HG03097 (cell line): ENCODE measurements at regions not wholly inside any gene's neighbourhood (a gene's known extent, or its start where the extent isn't known, plus 50 kb on each side); places are given as distances from the start of the nearest gene placed in this dataset.
"Not testable (repeated sequence)": the region's sequence is repeated elsewhere in the genome, so short reads cannot be mapped to it uniquely, and the experiment has no call there.

Source experiments
- ATAC-seq: cut with Tn5 transposase; IDR thresholded peaks from one replicate; pipeline ENCODE4 v1.9.1; 2021; ENCODE audit not compliant: unreplicated experiment, low FRiP score

DNA sequence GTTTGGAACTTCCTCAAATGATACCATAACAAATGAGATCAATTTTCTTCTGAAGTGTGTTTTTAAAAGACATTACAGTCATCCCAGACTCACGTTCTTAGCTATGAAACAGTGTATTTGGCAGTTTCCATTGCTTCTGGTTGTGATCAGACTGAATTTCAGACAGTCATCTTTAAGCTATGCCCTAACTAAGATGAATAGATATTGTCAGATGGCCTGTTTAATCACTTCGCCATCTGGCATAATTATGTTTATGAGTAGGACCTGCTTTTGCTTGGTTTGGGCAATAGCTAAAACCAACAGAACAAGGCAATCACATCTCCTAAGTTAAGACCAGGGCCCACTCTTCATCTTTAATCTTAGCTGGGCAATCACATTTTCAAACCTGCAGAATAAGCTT, 313.1 kb downstream of the SV2B start:
- no peak for ATAC-seq

- ATAC-seq = no peak
Observed at GRCh38 chr15:91414124-91414523, 314.1 kb downstream of the SV2B start.

GRCh38 chr15:91415258-91415657, 315.2 kb downstream of the SV2B start:
- ATAC-seq = not testable (repeated sequence)

- ATAC-seq = no peak
Observed at GRCh38 chr15:91420689-91421088, 320.6 kb downstream of the SV2B start.

- no peak for ATAC-seq
Observed at GRCh38 chr15:91422797-91423196, 322.7 kb downstream of the SV2B start.

- ATAC-seq = no peak
Observed at GRCh38 chr15:91424001-91424400, 323.9 kb downstream of the SV2B start.

DNA sequence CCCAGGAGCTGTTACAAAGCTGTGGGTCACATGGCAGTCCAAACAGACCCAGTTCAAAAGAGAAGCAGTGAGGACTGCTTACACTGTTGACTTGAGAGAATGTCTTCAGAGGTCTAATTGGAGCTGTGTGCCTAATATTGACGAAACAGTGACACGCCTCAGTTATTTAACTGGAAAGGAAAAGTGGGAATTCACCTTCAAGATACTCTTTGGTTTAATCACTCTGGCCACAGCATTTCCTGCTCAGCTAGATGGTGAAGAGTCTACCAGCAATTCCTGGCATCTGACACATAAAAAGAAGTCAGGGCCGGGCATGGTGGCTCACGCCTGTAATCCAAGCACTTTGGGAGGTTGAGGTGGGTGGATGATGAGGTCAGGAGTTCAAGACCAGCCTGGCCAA, 326.4 kb downstream of the SV2B start:
- no peak for ATAC-seq

DNA sequence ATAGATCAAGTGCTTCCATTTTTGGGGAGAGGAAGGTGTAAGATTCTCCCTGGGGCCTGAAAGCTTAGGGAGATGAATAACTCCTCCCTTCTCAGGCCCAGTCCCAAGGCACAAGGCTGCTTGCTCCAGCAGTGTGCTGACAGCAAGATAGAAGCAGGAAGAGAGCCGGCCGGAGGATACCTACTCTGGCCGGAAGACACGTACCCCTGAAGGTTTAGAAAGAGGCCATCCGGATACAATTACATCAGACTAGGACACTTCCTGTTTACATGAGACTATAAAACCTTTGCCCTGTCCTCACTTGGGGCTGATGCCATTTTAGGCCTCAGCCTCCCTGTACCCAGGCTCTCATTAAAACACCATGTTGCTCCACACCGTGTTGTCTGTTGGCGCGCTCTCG, 329.9 kb downstream of the SV2B start:
- no peak for ATAC-seq

GRCh38 chr15:91431041-91431715, 331.1 kb downstream of the SV2B start:
- ATAC-seq = no peak

DNA sequence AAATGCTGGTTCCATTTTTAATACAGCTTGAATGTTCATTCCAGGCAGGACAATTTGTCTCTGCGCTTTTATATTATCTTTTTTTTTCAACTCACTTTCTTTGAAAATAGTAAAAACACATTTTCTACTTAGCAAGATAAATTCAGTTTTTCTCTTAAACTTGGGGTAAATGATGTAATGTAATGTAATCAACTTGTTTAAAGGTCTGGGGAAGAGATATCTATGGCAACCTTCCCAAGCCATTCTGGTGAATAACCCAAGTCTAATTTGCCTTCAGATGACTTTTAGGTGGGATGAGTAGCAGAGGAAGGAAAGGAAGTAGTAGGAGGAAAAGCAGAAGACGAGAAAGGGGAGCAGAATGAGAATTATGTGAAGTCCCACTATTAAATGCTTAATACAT, 335.1 kb downstream of the SV2B start:
- no peak for ATAC-seq

GRCh38 chr15:91444656-91445055, 344.6 kb downstream of the SV2B start:
- ATAC-seq = no peak

DNA sequence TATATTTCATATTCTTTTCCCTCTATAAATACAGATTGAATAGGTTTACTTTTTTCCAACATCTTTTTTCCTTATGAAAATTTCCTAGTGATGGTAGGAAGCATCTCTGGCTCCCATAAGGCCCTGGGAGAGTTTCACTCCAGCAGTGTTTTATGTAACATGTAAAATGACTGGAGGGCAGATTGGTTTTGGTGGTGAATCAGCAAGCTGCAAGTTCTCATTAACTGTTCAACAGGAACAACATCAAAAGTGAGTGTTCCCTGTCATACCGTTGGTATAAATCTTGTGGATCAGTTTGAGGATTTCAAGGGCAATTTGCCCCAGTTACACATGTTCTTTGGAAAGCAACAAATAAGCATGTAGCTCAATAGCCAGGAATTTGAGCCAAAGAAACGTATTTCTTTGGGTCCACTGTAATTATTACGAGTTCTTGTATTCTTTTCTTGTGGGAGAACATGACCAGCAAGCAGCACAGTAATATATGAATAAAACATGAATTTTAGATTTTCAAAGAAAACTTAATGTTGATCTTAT, 345.7 kb downstream of the SV2B start:
- no peak for ATAC-seq

DNA sequence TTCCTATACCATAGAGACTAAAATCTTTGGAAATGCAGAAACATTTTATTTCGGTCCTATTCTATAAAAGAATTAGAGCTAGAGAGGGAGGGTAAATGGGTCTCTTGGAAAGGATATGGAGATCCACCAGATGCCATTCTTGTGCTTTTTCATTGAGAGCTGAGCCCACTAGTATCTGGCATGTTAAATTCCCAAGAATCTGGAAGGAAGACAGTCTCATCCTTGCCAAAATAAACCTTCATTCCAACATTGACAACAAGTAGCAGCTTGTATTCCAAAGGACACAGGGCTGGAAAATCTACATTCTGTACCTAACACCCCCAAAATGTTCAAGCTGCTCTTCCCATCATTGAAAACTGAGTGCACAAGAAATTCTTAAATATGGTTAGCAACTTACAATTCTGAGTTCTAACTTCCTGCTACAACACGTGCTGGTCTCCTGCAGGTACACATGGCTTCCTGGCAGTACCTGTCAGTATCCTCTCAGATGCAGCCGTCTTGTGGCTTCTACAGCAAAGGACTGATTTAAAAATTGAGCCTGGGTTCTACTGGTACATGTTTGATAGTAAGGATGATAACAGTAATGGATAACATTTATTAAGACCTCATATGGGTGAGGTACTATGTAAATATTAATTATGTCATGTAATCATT, 348.1 kb downstream of the SV2B start:
- ATAC-seq = no peak

GRCh38 chr15:91453376-91453775, 353.3 kb downstream of the SV2B start:
- not testable (repeated sequence) for ATAC-seq

DNA sequence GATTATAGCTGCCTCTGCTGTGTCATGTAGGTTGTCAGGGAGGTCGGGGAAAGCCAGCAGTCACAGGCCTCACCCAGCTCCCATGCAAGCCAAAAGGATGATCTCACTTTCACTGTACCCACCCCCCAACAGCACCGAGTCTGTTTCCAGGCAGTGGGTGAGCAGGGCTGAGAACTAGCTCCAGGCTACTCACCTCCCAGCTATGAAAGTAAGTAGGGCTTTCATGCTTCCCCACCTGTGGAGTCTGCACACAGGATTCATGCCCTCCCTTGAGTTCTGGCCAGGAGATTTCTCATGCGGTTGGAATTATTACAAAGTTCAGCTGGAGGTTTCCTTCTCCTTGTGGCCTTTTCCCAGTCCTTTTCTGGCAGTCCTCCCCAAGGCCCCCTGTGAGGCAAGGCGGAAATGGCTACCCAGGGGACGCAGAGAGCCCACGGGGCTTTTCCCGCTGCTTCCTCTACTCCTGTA, 356.2 kb downstream of the SV2B start:
- no peak for ATAC-seq

DNA sequence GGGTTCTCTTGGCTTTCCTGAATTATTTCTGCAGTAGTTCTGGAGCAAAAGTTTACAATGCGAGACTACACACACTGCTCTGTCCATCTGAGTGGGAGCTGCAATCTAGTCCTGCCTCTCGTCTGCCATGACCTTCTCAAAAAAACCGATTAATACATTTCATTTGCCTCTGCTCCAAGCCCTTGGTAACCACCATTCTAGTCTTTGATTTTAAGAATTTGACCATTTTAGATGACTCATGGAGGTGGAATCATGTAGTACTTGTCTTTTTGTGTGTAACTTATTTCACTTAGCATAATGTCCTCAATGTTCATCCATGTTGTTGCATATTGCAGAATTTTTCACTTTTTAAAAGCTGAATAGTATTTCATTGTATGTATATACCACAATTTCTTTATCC, 356.9 kb downstream of the SV2B start:
- no peak for ATAC-seq

DNA sequence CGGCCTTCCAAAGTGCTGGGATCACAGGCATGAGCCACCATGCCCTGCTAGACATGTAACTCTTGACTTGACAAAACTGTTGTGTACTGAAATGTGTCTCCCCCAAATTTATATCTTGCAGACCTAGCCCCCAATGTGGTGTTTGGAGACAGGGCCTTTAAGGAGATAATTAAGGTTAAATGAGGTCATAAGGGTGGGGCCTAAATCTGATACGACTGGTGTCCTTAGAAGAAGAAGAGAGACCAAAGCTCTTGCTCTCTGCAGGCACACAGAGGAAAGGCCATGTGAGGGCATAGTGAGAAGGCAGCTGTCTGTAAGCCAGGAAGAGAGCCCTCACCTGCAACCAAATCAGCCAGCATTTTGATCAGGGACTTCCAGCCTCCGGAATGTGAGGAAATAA, 361.3 kb downstream of the SV2B start:
- no peak for ATAC-seq

- ATAC-seq = no peak
Observed at GRCh38 chr15:91465086-91465485, 365.0 kb downstream of the SV2B start.

GRCh38 chr15:91465696-91466095, 365.6 kb downstream of the SV2B start:
- ATAC-seq = no peak

DNA sequence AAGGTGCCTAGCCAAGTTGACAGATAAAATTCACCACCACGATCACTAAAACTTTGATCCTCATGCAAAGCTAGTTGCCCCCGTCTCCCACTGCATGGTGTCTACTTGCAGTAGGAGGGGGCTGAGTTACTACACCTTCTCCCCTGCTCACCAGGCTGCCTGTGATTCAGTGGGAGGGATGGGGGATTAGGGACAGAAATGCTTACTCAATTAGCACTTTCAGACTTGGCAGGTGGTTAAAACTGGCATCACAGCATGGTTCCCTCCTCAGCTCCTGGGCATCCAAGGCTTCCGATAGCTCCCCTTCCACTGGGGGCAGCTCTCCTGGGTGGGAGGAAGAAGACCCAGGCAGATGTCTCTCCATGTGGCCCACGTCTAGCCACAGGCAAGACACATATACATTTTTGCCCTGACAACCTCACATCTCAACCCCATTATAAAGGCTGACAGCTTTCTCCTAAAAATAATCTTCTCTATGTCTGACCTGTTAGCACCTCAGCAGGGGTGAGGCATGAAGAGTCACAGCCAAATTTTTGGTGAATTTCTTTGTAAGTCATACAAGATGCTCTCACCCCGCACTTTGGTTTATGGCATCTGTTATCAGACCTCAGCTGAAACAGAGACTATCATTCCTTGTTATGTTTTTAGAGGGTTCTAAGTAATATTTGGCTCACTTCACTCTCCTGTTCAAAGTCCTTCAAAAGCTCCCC, 369.0 kb downstream of the SV2B start:
- ATAC-seq = no peak
